GM12878 (cell line): ENCODE measurements at regions not wholly inside any gene's neighbourhood (a gene's known extent, or its start where the extent isn't known, plus 50 kb on each side); places are given as distances from the start of the nearest gene placed in this dataset.

Source experiments
- CBX5 ChIP-seq: sonication (generic); IDR thresholded peaks from 2 replicates; pipeline ENCODE4 v1.6.1; 2016; ENCODE audit warnings: low read depth, moderate library complexity, mild to moderate bottlenecking, inconsistent platforms
- EGR1 ChIP-seq, 2 experiments: IDR thresholded peaks; 1 replicate in 1 of 2; 2 replicates in 1 of 2; pipeline ENCODE4 v1.6.1; 2011 to 2012; ENCODE audit warnings: low read depth in 2 of 2, low read length in 2 of 2, borderline replicate concordance in 1 of 2, mild to moderate bottlenecking in 1 of 2, moderate library complexity in 1 of 2
- JUND ChIP-seq: IDR thresholded peaks from 2 replicates; pipeline ENCODE4 v1.6.1; 2012; ENCODE audit warnings: low read depth, mild to moderate bottlenecking, low read length, improper control_type of control experiment, moderate library complexity
- NR2F1 ChIP-seq: fragments of 450-650 bp; conservative IDR thresholded peaks from 2 replicates; pipeline ENCODE4 v1.6.1; 2017; ENCODE audit warnings: mild to moderate bottlenecking
- PAX5 ChIP-seq: IDR thresholded peaks from 2 replicates; pipeline ENCODE4 v1.6.1; 2011; ENCODE audit warnings: low read depth, low read length, borderline replicate concordance
- STAT3 ChIP-seq: IDR thresholded peaks from 2 replicates; pipeline ENCODE4 v1.6.1; 2011; ENCODE audit warnings: low read depth, low read length, improper control_type of control experiment
- ZNF24 ChIP-seq: fragments of 450-650 bp; IDR thresholded peaks from 2 replicates; pipeline ENCODE4 v1.6.1; 2017; ENCODE audit warnings: antibody characterized with exemption, mild to moderate bottlenecking
- ZNF384 ChIP-seq: IDR thresholded peaks from 2 replicates; pipeline ENCODE4 v1.6.1; 2012; ENCODE audit warnings: low read depth, mild to moderate bottlenecking, low read length, improper control_type of control experiment, borderline replicate concordance
- TF ChIP-seq, protein P1 (sequence below): IDR thresholded peaks from 2 replicates; pipeline ENCODE4 v1.6.1; 2012; ENCODE audit warnings: mild to moderate bottlenecking, low read depth, low read length
- TF ChIP-seq, protein P2 (sequence below): fragments of 450-650 bp; IDR thresholded peaks from 2 replicates; pipeline ENCODE4 v1.6.1; 2017; ENCODE audit warnings: mild to moderate bottlenecking

DNA sequence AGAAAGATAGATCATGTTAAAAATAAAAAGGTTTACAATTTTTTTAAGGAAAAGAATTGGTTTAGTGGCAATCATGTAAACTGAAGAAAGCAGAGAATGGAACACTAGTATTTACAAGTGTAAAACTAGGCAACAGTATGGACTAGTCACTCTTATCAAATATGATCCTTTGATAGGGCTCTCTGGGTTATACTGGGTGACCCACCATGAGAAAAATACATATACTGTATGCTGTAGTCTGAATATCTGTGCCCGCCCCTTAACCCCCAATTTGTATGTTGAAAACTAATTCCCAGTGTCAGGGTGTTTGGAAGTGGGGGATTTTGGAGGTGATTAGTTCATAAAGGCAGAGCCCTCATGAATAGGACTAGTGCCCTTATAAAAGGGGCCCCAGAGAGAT is 236.8 kb upstream of the TARS1 start (continued):
- TF ChIP-seq, protein P1, sequence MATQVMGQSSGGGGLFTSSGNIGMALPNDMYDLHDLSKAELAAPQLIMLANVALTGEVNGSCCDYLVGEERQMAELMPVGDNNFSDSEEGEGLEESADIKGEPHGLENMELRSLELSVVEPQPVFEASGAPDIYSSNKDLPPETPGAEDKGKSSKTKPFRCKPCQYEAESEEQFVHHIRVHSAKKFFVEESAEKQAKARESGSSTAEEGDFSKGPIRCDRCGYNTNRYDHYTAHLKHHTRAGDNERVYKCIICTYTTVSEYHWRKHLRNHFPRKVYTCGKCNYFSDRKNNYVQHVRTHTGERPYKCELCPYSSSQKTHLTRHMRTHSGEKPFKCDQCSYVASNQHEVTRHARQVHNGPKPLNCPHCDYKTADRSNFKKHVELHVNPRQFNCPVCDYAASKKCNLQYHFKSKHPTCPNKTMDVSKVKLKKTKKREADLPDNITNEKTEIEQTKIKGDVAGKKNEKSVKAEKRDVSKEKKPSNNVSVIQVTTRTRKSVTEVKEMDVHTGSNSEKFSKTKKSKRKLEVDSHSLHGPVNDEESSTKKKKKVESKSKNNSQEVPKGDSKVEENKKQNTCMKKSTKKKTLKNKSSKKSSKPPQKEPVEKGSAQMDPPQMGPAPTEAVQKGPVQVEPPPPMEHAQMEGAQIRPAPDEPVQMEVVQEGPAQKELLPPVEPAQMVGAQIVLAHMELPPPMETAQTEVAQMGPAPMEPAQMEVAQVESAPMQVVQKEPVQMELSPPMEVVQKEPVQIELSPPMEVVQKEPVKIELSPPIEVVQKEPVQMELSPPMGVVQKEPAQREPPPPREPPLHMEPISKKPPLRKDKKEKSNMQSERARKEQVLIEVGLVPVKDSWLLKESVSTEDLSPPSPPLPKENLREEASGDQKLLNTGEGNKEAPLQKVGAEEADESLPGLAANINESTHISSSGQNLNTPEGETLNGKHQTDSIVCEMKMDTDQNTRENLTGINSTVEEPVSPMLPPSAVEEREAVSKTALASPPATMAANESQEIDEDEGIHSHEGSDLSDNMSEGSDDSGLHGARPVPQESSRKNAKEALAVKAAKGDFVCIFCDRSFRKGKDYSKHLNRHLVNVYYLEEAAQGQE, result no peak
- TF ChIP-seq, protein P2, sequence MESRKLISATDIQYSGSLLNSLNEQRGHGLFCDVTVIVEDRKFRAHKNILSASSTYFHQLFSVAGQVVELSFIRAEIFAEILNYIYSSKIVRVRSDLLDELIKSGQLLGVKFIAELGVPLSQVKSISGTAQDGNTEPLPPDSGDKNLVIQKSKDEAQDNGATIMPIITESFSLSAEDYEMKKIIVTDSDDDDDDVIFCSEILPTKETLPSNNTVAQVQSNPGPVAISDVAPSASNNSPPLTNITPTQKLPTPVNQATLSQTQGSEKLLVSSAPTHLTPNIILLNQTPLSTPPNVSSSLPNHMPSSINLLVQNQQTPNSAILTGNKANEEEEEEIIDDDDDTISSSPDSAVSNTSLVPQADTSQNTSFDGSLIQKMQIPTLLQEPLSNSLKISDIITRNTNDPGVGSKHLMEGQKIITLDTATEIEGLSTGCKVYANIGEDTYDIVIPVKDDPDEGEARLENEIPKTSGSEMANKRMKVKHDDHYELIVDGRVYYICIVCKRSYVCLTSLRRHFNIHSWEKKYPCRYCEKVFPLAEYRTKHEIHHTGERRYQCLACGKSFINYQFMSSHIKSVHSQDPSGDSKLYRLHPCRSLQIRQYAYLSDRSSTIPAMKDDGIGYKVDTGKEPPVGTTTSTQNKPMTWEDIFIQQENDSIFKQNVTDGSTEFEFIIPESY, result no peak
- TF ChIP-seq STAT3 (no peak), NR2F1 (no peak), PAX5 (no peak), CBX5 (no peak), ZNF24 (no peak), EGR1 (IDR thresholded peaks at IDR 0.05; ENCODE audit: borderline replicate concordance in 1 of 2, low read depth in 2 of 2, low read length in 2 of 2) (no peak), ZNF384 (no peak), JUND (no peak)
